Activated CD4-positive, alpha-beta T cell treated with anti-CD3 and anti-CD28 coated beads, Interleukin-2, amount 10 ng/mL, durations not matched to agents 7 days and 5 days (primary cell): ENCODE measurements at regions not wholly inside any gene's neighbourhood (a gene's known extent, or its start where the extent isn't known, plus 50 kb on each side); places are given as distances from the start of the nearest gene placed in this dataset.
A peak's percentile ranks its signal among the peaks of the same experiment; 100 is the strongest.
"Not testable (repeated sequence)": the region's sequence is repeated elsewhere in the genome, so short reads cannot be mapped to it uniquely, and the experiment has no call there.

Experiments
- CTCF ChIA-PET: fragments of 350-600 bp; sonication (Branson Sonifier 250); formaldehyde crosslinking; loops from one replicate; lab custom pipeline; 2021; ENCODE audit warnings: antibody characterized with exemption; lab: Charles Lee
- POLR2A ChIA-PET: fragments of 350-600 bp; sonication (Branson Sonifier 250); formaldehyde crosslinking; loops from one replicate; lab custom pipeline; 2021; ENCODE audit warnings: antibody characterized with exemption; lab: Charles Lee
- DNase-seq: peaks from one replicate; pipeline ENCODE4 v3.0.0-alpha.2; 2020
- H3K27ac Mint-ChIP-seq: one replicate; pipeline ENCODE4 v1.8.0; 2021; ENCODE audit warnings: mild to moderate bottlenecking, moderate library complexity, mixed read lengths
- H3K27me3 Mint-ChIP-seq: one replicate; pipeline ENCODE4 v1.8.0; 2021; ENCODE audit warnings: mixed read lengths
- H3K36me3 Mint-ChIP-seq: one replicate; pipeline ENCODE4 v1.8.0; 2021; ENCODE audit warnings: low read depth, mixed read lengths
- H3K4me1 Mint-ChIP-seq: one replicate; pipeline ENCODE4 v1.8.0; 2021; ENCODE audit warnings: mixed read lengths
- H3K4me3 Mint-ChIP-seq: one replicate; pipeline ENCODE4 v1.8.0; 2021; ENCODE audit warnings: mild to moderate bottlenecking, moderate library complexity, mixed read lengths
- H3K9me3 Mint-ChIP-seq: one replicate; pipeline ENCODE4 v1.8.0; 2021; ENCODE audit warnings: mixed read lengths

- H3K9me3 Mint-ChIP-seq, POLR2A ChIA-PET, H3K27ac Mint-ChIP-seq, H3K4me1 Mint-ChIP-seq, CTCF ChIA-PET, H3K27me3 Mint-ChIP-seq, H3K36me3 Mint-ChIP-seq: not testable (repeated sequence)
- peak; percentile 18 for DNase-seq
- peak overlapping the region; percentile 62 for H3K4me3 Mint-ChIP-seq
Observed at GRCh38 chr1:148679050-148679786, 69.4 kb upstream of the NUDT4B start.

GRCh38 chr1:148679787-148680326 lies 68.7 kb upstream of the NUDT4B start:
- H3K4me3 Mint-ChIP-seq = peak overlapping the region; percentile 62
- DNase-seq, H3K9me3 Mint-ChIP-seq, H3K4me1 Mint-ChIP-seq, POLR2A ChIA-PET, H3K36me3 Mint-ChIP-seq, CTCF ChIA-PET, H3K27me3 Mint-ChIP-seq, H3K27ac Mint-ChIP-seq: not testable (repeated sequence)

GRCh38 chr1:148686735-148687134 lies 61.8 kb upstream of the NUDT4B start:
- H3K36me3 Mint-ChIP-seq, H3K4me1 Mint-ChIP-seq, H3K27ac Mint-ChIP-seq, POLR2A ChIA-PET, H3K4me3 Mint-ChIP-seq, DNase-seq, H3K9me3 Mint-ChIP-seq, H3K27me3 Mint-ChIP-seq: not testable (repeated sequence)
- CTCF ChIA-PET = interaction anchor here (0.6 kb wide), 1 partner anchor 1162 kb away, joined by 3 read pairs; no protein-coding TSS in a partner anchor

- DNase-seq, H3K4me3 Mint-ChIP-seq, H3K4me1 Mint-ChIP-seq, H3K27ac Mint-ChIP-seq, CTCF ChIA-PET, POLR2A ChIA-PET, H3K27me3 Mint-ChIP-seq, H3K36me3 Mint-ChIP-seq, H3K9me3 Mint-ChIP-seq: not testable (repeated sequence)
Observed at GRCh38 chr1:148687376-148687775, 61.2 kb upstream of the NUDT4B start.
